HEK293T (cell line): ENCODE measurements at regions not wholly inside any gene's neighbourhood (a gene's known extent, or its start where the extent isn't known, plus 50 kb on each side); places are given as distances from the start of the nearest gene placed in this dataset.

Experiments used
- CTCF ChIA-PET: fragments of 350-600 bp; formaldehyde crosslinking; extraction: SDS; loops from one replicate; lab custom pipeline; 2021; ENCODE audit warnings: antibody characterized with exemption, inconsistent platforms; lab: Yijun Ruan, JAX
- POLR2A ChIA-PET: fragments of 350-600 bp; formaldehyde crosslinking; extraction: SDS; loops from one replicate; lab custom pipeline; 2020; ENCODE audit warnings: antibody characterized with exemption, inconsistent platforms; lab: Yijun Ruan, JAX
- DNase-seq: peaks from one replicate; pipeline ENCODE4 v3.0.0; 2012; ENCODE audit warnings: mixed read lengths; ENCODE audit errors: extremely low spot score
- ARNT ChIP-seq: fragments of 450-650 bp; IDR thresholded peaks from 2 replicates; pipeline ENCODE4 v1.6.1; 2017; ENCODE audit warnings: mild to moderate bottlenecking
- BHLHE40 ChIP-seq: fragments of 450-650 bp; IDR thresholded peaks from 2 replicates; pipeline ENCODE4 v1.6.1; 2016; ENCODE audit warnings: mild to moderate bottlenecking, moderate library complexity, borderline replicate concordance
- CTBP1 ChIP-seq: fragments of 450-650 bp; IDR thresholded peaks from 2 replicates; pipeline ENCODE4 v1.6.1; 2016; ENCODE audit warnings: borderline replicate concordance
- ELF4 ChIP-seq: fragments of 450-650 bp; IDR thresholded peaks from 2 replicates; pipeline ENCODE4 v1.6.1; 2017; ENCODE audit warnings: antibody characterized with exemption
- FOXA1 ChIP-seq: fragments of 450-650 bp; IDR thresholded peaks from 2 replicates; pipeline ENCODE4 v1.6.1; 2016; ENCODE audit warnings: mild to moderate bottlenecking
- FOXK2 ChIP-seq: fragments of 450-650 bp; IDR thresholded peaks from 2 replicates; pipeline ENCODE4 v1.6.1; 2016; ENCODE audit warnings: mild to moderate bottlenecking
- FOXM1 ChIP-seq: fragments of 450-650 bp; IDR thresholded peaks from 2 replicates; pipeline ENCODE4 v1.6.1; 2017; ENCODE audit warnings: mild to moderate bottlenecking, borderline replicate concordance
- HDGF ChIP-seq: fragments of 450-650 bp; IDR thresholded peaks from 2 replicates; pipeline ENCODE4 v1.6.1; 2017; ENCODE audit warnings: antibody characterized with exemption, borderline replicate concordance
- L3MBTL2 ChIP-seq: fragments of 450-650 bp; conservative IDR thresholded peaks from 2 replicates; pipeline ENCODE4 v1.6.1; 2016; ENCODE audit warnings: mild to moderate bottlenecking
- LEF1 ChIP-seq: fragments of 450-650 bp; IDR thresholded peaks from 2 replicates; pipeline ENCODE4 v1.6.1; 2017; ENCODE audit warnings: mild to moderate bottlenecking, borderline replicate concordance
- NFRKB ChIP-seq: fragments of 450-650 bp; IDR thresholded peaks from 2 replicates; pipeline ENCODE4 v1.6.1; 2016; ENCODE audit warnings: mild to moderate bottlenecking, moderate library complexity
- SP1 ChIP-seq: fragments of 450-650 bp; IDR thresholded peaks from 2 replicates; pipeline ENCODE4 v1.6.1; 2017
- SUZ12 ChIP-seq: fragments of 450-650 bp; IDR thresholded peaks from 2 replicates; pipeline ENCODE4 v1.6.1; 2016; ENCODE audit warnings: mild to moderate bottlenecking
- TARDBP ChIP-seq: fragments of 450-650 bp; IDR thresholded peaks from 2 replicates; pipeline ENCODE4 v1.6.1; 2016
- ZNF384 ChIP-seq: fragments of 450-650 bp; IDR thresholded peaks from 2 replicates; pipeline ENCODE4 v1.6.1; 2016
- TF ChIP-seq, protein P1 (sequence below): fragments of 450-650 bp; IDR thresholded peaks from 2 replicates; pipeline ENCODE4 v1.6.1; 2016

DNA sequence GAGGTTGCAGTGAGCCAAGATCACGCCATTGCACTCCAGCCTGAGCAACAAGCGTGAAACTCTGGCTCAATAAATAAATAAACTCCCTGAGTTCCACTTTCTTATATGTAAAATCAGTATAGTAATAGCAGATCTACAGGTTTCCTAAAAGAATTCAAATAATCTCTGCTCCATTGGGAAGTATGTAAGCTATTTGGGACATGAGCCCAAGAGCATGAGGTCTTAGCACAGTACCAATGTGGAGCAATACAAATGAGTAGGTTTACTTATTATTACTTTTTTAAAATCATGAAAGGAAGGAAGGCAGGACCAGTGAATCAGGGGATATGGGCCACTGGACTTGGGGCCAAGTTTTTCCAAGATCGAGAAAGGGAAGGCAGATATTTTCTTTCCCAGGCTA is 216.9 kb upstream of the DIO2 start:
- CTCF ChIA-PET: no interaction called here
- TF ChIP-seq FOXA1: no peak
- no peak for TF ChIP-seq FOXM1
- no peak for TF ChIP-seq L3MBTL2
- no peak for TF ChIP-seq SUZ12
- TF ChIP-seq LEF1: no peak
- no peak for TF ChIP-seq NFRKB
- TF ChIP-seq, protein P1, sequence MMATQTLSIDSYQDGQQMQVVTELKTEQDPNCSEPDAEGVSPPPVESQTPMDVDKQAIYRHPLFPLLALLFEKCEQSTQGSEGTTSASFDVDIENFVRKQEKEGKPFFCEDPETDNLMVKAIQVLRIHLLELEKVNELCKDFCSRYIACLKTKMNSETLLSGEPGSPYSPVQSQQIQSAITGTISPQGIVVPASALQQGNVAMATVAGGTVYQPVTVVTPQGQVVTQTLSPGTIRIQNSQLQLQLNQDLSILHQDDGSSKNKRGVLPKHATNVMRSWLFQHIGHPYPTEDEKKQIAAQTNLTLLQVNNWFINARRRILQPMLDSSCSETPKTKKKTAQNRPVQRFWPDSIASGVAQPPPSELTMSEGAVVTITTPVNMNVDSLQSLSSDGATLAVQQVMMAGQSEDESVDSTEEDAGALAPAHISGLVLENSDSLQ: no peak
- TF ChIP-seq TARDBP: no peak
- no peak for TF ChIP-seq SP1
- TF ChIP-seq ARNT: no peak
- no peak for TF ChIP-seq BHLHE40
- TF ChIP-seq FOXK2: no peak
- TF ChIP-seq CTBP1: no peak
- TF ChIP-seq HDGF: no peak
- no peak for TF ChIP-seq ZNF384
- no peak for TF ChIP-seq ELF4
- POLR2A ChIA-PET: no interaction called here
- no peak for DNase-seq

DNA sequence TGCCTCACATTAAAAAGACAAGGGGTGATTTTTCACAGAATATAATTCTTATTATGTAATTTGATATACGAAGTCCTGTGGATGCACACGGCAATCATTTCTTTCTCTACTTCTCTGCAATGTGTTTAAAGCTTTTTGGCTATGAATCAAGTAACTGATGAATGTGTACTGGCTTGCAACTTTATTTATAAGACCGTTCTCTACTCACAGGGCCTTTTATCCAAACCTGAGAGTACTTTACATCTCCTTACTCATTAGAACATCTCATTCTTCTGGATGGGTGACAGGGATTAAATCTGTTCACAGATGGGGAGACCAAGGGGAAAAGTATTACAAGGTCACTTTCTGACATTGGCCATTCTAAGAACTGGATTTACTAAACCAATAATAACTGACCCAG is 215.8 kb upstream of the DIO2 start:
- ChIA-PET CTCF (no interaction called here), POLR2A (no interaction called here)
- TF ChIP-seq LEF1 (no peak), FOXA1 (no peak), FOXM1 (no peak), L3MBTL2 (no peak), TARDBP (no peak), FOXK2 (no peak), HDGF (no peak), ZNF384 (no peak), SP1 (no peak)
- TF ChIP-seq, protein P1: no peak
- DNase-seq: no peak

DNA sequence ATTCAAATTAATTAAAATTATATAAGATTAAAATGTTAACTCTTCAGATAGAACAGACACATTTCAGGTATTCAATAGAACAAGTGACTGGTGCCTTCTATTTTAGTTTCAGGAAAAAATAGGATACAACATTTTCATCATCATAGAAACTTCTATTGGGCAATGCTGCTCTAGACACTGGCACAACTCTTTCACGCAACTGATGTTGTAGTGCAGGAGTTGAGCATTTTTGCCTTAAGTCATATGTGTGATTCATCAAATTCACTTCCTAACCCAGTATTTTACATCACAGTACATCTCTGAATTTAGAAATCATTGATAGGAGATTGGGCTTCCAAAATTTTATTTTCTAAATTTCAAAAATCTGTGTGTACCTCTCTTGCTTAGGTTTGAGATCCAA is 215.4 kb upstream of the DIO2 start:
- no peak for TF ChIP-seq LEF1
- no peak for TF ChIP-seq ARNT
- DNase-seq: no peak
- POLR2A ChIA-PET: no interaction called here
- CTCF ChIA-PET: no interaction called here

DNA sequence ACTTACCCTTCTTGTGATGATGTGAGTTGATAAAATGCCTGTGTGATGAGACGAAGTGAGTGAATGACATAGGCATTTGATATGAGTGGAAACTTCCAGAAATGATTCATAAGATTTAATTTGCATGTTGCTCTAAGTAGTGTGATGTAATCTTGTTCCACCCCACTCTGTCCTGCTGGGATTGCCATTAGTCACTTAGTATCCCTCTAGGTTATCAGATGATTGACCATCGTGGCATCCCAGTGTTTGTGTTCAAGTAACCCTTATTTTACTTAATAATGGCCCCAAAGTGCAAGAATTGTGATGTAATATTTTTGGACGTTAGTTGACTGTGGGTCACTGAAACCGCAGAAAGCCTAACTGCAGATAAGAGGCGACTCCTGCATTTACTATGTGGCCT is 214.4 kb upstream of the DIO2 start:
- TF ChIP-seq CTBP1 (no peak), BHLHE40 (no peak), FOXK2 (no peak), TARDBP (no peak), ZNF384 (no peak), L3MBTL2 (no peak), ELF4 (no peak), FOXA1 (no peak), SUZ12 (no peak), HDGF (no peak), FOXM1 (no peak), LEF1 (no peak), NFRKB (no peak), ARNT (no peak), SP1 (no peak)
- TF ChIP-seq, protein P1: no peak
- POLR2A ChIA-PET: no interaction called here
- CTCF ChIA-PET: no interaction called here
- no peak for DNase-seq

DNA sequence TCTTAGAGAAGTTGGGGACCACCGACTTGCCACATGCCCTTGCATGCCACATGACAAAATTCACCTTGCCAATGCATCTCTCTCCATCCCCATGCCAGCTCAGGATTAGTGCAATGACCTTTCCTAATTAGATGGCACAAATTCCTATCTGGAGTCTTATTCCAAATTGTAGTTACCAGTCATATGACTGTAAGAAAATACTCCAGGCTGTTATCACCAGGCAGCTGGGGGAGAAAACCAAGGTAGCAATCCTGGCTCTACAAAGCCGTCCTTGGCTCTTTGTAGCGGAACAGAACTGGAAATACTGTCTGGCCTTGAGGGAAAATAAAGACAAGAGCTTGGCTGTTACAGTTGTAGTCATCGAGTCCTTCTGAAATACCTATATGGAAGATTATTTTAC is 208.5 kb upstream of the DIO2 start:
- POLR2A ChIA-PET: no interaction called here
- CTCF ChIA-PET: no interaction called here
- TF ChIP-seq SUZ12: no peak
- TF ChIP-seq, protein P1: no peak
- DNase-seq: no peak

DNA sequence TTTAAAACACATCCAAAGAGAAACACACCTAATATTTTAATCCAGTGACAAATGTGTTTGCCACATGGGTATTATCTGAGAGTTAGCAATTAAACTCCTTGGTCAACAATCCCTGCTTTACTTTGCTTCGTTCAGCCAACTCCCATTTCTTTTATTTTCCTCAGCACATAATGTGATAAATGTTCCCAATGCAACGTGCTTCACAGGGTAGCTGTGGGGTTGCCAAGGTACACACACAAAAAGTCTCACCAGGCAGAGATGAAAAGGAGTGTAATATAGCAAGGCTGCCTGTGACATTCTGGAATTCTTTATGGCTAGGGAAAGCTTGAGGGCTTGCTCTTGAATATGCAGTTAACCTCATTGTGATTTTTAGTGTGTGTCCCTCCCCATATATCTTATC is 208.0 kb upstream of the DIO2 start:
- POLR2A ChIA-PET: no interaction called here
- TF ChIP-seq, protein P1: no peak
- no peak for TF ChIP-seq FOXA1
- CTCF ChIA-PET: no interaction called here
- no peak for DNase-seq
